ENCODE measurements at regions not wholly inside any gene's neighbourhood (a gene's known extent, or its start where the extent isn't known, plus 50 kb on each side); places are given as distances from the start of the nearest gene placed in this dataset.

- no peak for TF ChIP-seq EP300 (IDR thresholded peaks at IDR 0.05; ENCODE audit: low read length)
- TF ChIP-seq JUNB (CRISPR knock-in tag; conservative IDR thresholded peaks at IDR 0.05), result no peak
- TF ChIP-seq CTCF (IDR thresholded peaks at IDR 0.05 in 2 of 3, conservative IDR thresholded peaks at IDR 0.05 in 1 of 3; ENCODE audit: insufficient read depth in 2 of 3, low read depth in 1 of 3, low read length in 3 of 3), result no peak
- TF ChIP-seq ZNF165 (CRISPR knock-in tag; IDR thresholded peaks at IDR 0.05; ENCODE audit: borderline replicate concordance), result no peak
- TF ChIP-seq POLR2G (IDR thresholded peaks at IDR 0.05; ENCODE audit: low read depth, low read length), result no peak
These were observed 338.4 kb downstream of the FIGN start for GRCh38 chr2:163397451-163397850.
